ENCODE measurements at regions not wholly inside any gene's neighbourhood (a gene's known extent, or its start where the extent isn't known, plus 50 kb on each side); places are given as distances from the start of the nearest gene placed in this dataset.

GRCh38 chr3:154971771-154972326 lies 108.3 kb upstream of the MME start:
- Histone ChIP-seq H3K27me3 (replicated peaks in 1 of 4; ENCODE audit: control extremely low read depth in 1 of 4, control insufficient read depth in 3 of 4, insufficient read depth in 4 of 4, low read length in 3 of 4) (no peaks in the 10 kb centered on the region), H2AFZ (ENCODE audit: insufficient read depth, low read depth, low read length, poor library complexity, severe bottlenecking) (no peak overlapping the region), H4K20me1 (ENCODE audit: control insufficient read depth, insufficient read depth, low read length, poor library complexity, severe bottlenecking) (no peaks in the 10 kb centered on the region), H3K27ac (ENCODE audit: low read length in 2 of 2) (no peak overlapping the region), H3K79me2 (ENCODE audit: control insufficient read depth, insufficient read depth, low read length) (no peaks in the 10 kb centered on the region), H3K4me2 (replicated peaks; ENCODE audit: low read depth, low read length, poor library complexity, severe bottlenecking) (no peak overlapping the region), H3K4me3 (ENCODE audit: control extremely low read depth in 1 of 5, extremely low read depth in 1 of 5, insufficient read depth in 1 of 5, low read depth in 2 of 5, low read length in 4 of 5) (no peak overlapping the region), H3K4me1 (ENCODE audit: control insufficient read depth in 2 of 2, insufficient read depth in 2 of 2, low read length in 2 of 2) (no peaks in the 10 kb centered on the region), H3K36me3 (replicated peaks in 1 of 2; ENCODE audit: control extremely low read depth in 1 of 2, control insufficient read depth in 1 of 2, extremely low read depth in 1 of 2, insufficient read depth in 2 of 2, low read length in 1 of 2) (no peaks in the 10 kb centered on the region), H3K9ac (ENCODE audit: low read length) (no peak overlapping the region), H3K9me3 (ENCODE audit: control extremely low read depth in 1 of 3, control insufficient read depth in 2 of 3, insufficient read depth in 1 of 3, low read length in 2 of 3) (no peaks in the 10 kb centered on the region)
- POLR2A ChIA-PET = no interaction called here
- H3K9me3 Mint-ChIP-seq (ENCODE audit: insufficient read depth) = no peaks in the 10 kb centered on the region
- CTCF ChIA-PET = no interaction called here
- no peak overlapping the region for H3K27ac Mint-ChIP-seq
- no peak for TF ChIP-seq EZH2 (IDR thresholded peaks at IDR 0.05; ENCODE audit: borderline replicate concordance, insufficient read depth, low read depth, low read length, poor library complexity, severe bottlenecking)
- TF ChIP-seq, protein P1, sequence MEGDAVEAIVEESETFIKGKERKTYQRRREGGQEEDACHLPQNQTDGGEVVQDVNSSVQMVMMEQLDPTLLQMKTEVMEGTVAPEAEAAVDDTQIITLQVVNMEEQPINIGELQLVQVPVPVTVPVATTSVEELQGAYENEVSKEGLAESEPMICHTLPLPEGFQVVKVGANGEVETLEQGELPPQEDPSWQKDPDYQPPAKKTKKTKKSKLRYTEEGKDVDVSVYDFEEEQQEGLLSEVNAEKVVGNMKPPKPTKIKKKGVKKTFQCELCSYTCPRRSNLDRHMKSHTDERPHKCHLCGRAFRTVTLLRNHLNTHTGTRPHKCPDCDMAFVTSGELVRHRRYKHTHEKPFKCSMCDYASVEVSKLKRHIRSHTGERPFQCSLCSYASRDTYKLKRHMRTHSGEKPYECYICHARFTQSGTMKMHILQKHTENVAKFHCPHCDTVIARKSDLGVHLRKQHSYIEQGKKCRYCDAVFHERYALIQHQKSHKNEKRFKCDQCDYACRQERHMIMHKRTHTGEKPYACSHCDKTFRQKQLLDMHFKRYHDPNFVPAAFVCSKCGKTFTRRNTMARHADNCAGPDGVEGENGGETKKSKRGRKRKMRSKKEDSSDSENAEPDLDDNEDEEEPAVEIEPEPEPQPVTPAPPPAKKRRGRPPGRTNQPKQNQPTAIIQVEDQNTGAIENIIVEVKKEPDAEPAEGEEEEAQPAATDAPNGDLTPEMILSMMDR (IDR thresholded peaks at IDR 0.05) = no peak
- no peak for DNase-seq
- H3K4me1 Mint-ChIP-seq = no peaks in the 10 kb centered on the region
- intact Hi-C loops (cut with micrococcal nuclease) = no loop called here
- H3K4me3 Mint-ChIP-seq = no peak overlapping the region
- ATAC-seq (ENCODE audit: low read depth) = no peak
- H3K27me3 Mint-ChIP-seq = no peaks in the 10 kb centered on the region
- WGBS (ENCODE audit: insufficient coverage) = no CpG with 5 or more reads among the region's 2 CpGs

GRCh38 chr3:154971341-154971740 lies 108.8 kb upstream of the MME start:
- Histone ChIP-seq H3K79me2 (ENCODE audit: control insufficient read depth, insufficient read depth, low read length) (no peaks in the 10 kb centered on the region), H4K20me1 (ENCODE audit: control insufficient read depth, insufficient read depth, low read length, poor library complexity, severe bottlenecking) (no peaks in the 10 kb centered on the region), H3K4me2 (replicated peaks; ENCODE audit: low read depth, low read length, poor library complexity, severe bottlenecking) (no peak overlapping the region), H3K9ac (ENCODE audit: low read length) (no peak overlapping the region), H3K4me1 (ENCODE audit: control insufficient read depth in 2 of 2, insufficient read depth in 2 of 2, low read length in 2 of 2) (no peaks in the 10 kb centered on the region), H3K27ac (ENCODE audit: low read length in 2 of 2) (no peak overlapping the region), H3K36me3 (replicated peaks in 1 of 2; ENCODE audit: control extremely low read depth in 1 of 2, control insufficient read depth in 1 of 2, extremely low read depth in 1 of 2, insufficient read depth in 2 of 2, low read length in 1 of 2) (no peaks in the 10 kb centered on the region), H2AFZ (ENCODE audit: insufficient read depth, low read depth, low read length, poor library complexity, severe bottlenecking) (no peak overlapping the region), H3K4me3 (ENCODE audit: control extremely low read depth in 1 of 5, extremely low read depth in 1 of 5, insufficient read depth in 1 of 5, low read depth in 2 of 5, low read length in 4 of 5) (no peak overlapping the region), H3K27me3 (replicated peaks in 1 of 4; ENCODE audit: control extremely low read depth in 1 of 4, control insufficient read depth in 3 of 4, insufficient read depth in 4 of 4, low read length in 3 of 4) (no peaks in the 10 kb centered on the region), H3K9me3 (ENCODE audit: control extremely low read depth in 1 of 3, control insufficient read depth in 2 of 3, insufficient read depth in 1 of 3, low read length in 2 of 3) (no peaks in the 10 kb centered on the region)
- no peak overlapping the region for H3K4me3 Mint-ChIP-seq
- ChIA-PET CTCF (no interaction called here), POLR2A (no interaction called here)
- DNase-seq (no peak), ATAC-seq (ENCODE audit: low read depth) (no peak)
- TF ChIP-seq, protein P1 (IDR thresholded peaks at IDR 0.05) = no peak
- TF ChIP-seq EZH2 (IDR thresholded peaks at IDR 0.05; ENCODE audit: borderline replicate concordance, insufficient read depth, low read depth, low read length, poor library complexity, severe bottlenecking) = no peak
- H3K4me1 Mint-ChIP-seq = no peaks in the 10 kb centered on the region
- WGBS (ENCODE audit: insufficient coverage) = no CpG with 5 or more reads among the region's 7 CpGs
- intact Hi-C loops (cut with micrococcal nuclease) = no loop called here
- H3K27ac Mint-ChIP-seq = no peak overlapping the region
- no peaks in the 10 kb centered on the region for H3K9me3 Mint-ChIP-seq (ENCODE audit: insufficient read depth)
- H3K27me3 Mint-ChIP-seq = no peaks in the 10 kb centered on the region

Data from B cell (primary cell).